ENCODE measurements at regions not wholly inside any gene's neighbourhood (a gene's known extent, or its start where the extent isn't known, plus 50 kb on each side); places are given as distances from the start of the nearest gene placed in this dataset.

DNA sequence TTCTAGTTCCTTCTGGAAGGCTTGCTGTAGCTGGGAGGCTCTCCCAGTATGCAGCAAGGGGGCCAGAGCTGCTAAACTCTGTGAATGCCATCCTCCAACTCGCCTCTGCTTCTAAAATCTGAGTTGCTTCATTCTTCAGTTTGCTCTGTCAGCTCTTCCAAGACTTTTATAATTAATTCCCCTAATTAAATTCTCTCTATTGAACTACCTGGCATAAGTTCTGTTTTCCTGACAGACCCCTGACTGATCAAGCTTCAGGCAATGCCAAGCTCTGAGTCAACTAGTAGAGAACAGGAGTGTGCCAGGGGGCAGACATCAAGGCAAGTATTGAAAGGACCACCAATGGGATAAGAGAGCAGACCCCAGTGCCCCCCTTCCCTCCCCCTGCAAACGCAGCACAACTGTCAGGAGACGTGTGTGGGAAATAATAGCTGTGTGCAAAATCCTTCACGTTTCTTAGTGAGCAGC lies 109.3 kb upstream of the TAB2 start:
- no peaks in the 10 kb centered on the region for H3K36me3 ChIP-seq
- DNase-seq (ENCODE audit: low read depth in 1 of 2, low spot score in 1 of 2), result no peak
- H3K27me3 ChIP-seq, result no peaks in the 10 kb centered on the region
- H3K4me1 ChIP-seq (ENCODE audit: low read depth), result peaks cover 25% of the 10 kb centered on the region
- no peaks in the 10 kb centered on the region for H3K9me3 ChIP-seq (ENCODE audit: low read depth)
- no peak overlapping the region for H3K4me3 ChIP-seq
- H3K27ac ChIP-seq, result no peak overlapping the region
- TF ChIP-seq, protein P1, sequence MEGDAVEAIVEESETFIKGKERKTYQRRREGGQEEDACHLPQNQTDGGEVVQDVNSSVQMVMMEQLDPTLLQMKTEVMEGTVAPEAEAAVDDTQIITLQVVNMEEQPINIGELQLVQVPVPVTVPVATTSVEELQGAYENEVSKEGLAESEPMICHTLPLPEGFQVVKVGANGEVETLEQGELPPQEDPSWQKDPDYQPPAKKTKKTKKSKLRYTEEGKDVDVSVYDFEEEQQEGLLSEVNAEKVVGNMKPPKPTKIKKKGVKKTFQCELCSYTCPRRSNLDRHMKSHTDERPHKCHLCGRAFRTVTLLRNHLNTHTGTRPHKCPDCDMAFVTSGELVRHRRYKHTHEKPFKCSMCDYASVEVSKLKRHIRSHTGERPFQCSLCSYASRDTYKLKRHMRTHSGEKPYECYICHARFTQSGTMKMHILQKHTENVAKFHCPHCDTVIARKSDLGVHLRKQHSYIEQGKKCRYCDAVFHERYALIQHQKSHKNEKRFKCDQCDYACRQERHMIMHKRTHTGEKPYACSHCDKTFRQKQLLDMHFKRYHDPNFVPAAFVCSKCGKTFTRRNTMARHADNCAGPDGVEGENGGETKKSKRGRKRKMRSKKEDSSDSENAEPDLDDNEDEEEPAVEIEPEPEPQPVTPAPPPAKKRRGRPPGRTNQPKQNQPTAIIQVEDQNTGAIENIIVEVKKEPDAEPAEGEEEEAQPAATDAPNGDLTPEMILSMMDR (IDR thresholded peaks at IDR 0.05; ENCODE audit: low read depth, low read length), result no peak

DNA sequence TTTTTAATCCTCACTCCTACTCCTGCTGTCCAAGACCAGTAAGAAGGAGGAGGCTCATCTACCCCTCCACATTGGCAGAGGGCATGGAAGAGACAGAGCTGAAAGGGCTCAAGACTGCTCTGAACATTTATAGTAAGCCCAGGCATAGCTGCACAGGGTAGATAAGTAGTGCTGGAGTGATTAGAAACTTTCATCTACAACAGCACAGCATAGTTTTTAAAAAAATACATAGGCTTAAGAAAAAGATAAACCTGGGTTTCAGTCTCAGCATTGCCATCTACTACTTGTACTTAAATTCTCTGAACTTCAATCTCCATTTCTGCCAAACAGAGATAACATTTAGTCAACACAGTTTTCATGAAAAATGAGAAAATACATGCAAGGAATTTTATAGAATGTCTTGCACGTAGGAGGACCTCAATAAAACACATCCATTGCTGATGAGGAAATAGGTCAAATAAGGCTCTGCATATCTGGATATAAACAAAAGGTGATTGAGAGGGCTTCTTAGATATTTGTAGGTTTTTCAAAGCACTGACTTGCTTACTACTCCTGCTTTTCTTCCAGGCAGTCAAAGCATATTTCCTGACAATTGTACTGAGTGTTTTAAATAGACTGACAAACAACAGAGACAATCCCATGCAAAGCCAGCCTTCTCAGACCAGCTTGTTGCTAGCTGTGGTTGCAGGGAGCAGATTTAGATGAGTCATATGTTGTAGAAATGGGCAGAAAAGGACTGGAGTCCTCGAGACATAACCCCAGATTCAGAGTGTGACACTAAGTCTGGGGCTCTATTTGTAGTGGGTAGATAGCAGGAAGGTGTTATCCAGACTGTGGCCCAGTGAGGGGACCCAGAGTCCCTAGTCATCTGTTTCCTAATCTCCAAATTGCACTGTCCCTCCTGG lies 107.4 kb upstream of the TAB2 start:
- DNase-seq (ENCODE audit: low read depth in 1 of 2, low spot score in 1 of 2), result peak in 1 of 2 donors; percentile 74
- peak overlapping the region; percentile 4 for H3K27ac ChIP-seq
- H3K27me3 ChIP-seq, result no peaks in the 10 kb centered on the region
- H3K36me3 ChIP-seq, result no peaks in the 10 kb centered on the region
- H3K4me1 ChIP-seq (ENCODE audit: low read depth), result peaks cover 21% of the 10 kb centered on the region
- no peaks in the 10 kb centered on the region for H3K9me3 ChIP-seq (ENCODE audit: low read depth)
- H3K4me3 ChIP-seq, result no peak overlapping the region
- TF ChIP-seq, protein P1 (IDR thresholded peaks at IDR 0.05; ENCODE audit: low read depth, low read length), result no peak

DNA sequence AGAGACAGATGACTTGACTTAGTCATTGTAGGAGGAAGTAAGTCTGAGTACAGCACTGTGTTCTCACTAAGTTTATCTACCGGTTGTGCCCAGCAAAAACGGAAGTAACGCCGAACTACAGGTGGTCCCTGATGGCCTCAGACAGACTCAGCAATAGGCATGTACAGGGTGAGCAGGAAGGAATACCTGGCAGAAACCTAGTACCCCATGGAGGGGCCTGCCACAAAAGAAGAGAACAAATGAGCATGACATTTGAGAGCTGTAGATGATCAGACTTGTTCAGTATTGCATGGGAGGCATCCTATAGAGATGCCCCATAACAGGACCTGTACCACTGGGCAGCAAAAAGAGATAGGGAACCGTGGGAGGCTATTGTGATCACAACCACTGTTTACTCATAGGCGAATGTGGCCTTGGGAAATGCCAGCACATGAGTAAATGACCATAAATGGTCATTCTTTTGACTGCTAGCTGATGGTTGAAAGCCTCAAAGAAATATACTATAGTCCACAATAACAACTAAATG lies 106.4 kb upstream of the TAB2 start:
- peak in 1 of 2 donors; percentile 43 for DNase-seq (ENCODE audit: low read depth in 1 of 2, low spot score in 1 of 2)
- Histone ChIP-seq H3K27me3 (no peaks in the 10 kb centered on the region), H3K36me3 (no peaks in the 10 kb centered on the region), H3K27ac (peak overlapping the region; percentile 4), H3K9me3 (ENCODE audit: low read depth) (no peaks in the 10 kb centered on the region), H3K4me1 (ENCODE audit: low read depth) (peaks cover 21% of the 10 kb centered on the region), H3K4me3 (no peak overlapping the region)
- TF ChIP-seq, protein P1 (IDR thresholded peaks at IDR 0.05; ENCODE audit: low read depth, low read length), result no peak

DNA sequence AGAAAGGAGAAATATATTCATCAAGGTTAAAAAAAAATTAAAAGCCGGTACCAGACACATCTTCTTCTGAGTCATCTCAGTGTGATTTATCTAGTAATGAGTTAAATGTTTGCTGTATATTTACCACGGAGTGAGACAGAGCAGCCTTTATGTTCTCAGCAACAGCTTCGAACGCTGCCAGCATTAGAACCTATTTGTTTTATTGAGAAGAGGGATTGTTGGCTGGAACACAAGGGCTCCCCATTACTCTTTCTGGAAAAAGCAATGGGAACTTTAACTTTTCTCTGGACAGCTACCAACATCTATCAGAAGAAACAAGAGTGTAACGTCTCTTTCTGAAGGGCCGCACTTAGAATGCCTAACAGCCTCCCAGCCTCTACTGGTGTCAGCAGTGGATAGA lies 105.3 kb upstream of the TAB2 start:
- TF ChIP-seq, protein P1 (IDR thresholded peaks at IDR 0.05; ENCODE audit: low read depth, low read length), result no peak
- DNase-seq (ENCODE audit: low read depth in 1 of 2, low spot score in 1 of 2), result peak in 1 of 2 donors; percentile 32
- no peaks in the 10 kb centered on the region for H3K9me3 ChIP-seq (ENCODE audit: low read depth)
- H3K4me3 ChIP-seq, result no peak overlapping the region
- H3K4me1 ChIP-seq (ENCODE audit: low read depth), result peaks cover 21% of the 10 kb centered on the region
- no peaks in the 10 kb centered on the region for H3K36me3 ChIP-seq
- H3K27me3 ChIP-seq, result no peaks in the 10 kb centered on the region
- no peak overlapping the region for H3K27ac ChIP-seq

DNA sequence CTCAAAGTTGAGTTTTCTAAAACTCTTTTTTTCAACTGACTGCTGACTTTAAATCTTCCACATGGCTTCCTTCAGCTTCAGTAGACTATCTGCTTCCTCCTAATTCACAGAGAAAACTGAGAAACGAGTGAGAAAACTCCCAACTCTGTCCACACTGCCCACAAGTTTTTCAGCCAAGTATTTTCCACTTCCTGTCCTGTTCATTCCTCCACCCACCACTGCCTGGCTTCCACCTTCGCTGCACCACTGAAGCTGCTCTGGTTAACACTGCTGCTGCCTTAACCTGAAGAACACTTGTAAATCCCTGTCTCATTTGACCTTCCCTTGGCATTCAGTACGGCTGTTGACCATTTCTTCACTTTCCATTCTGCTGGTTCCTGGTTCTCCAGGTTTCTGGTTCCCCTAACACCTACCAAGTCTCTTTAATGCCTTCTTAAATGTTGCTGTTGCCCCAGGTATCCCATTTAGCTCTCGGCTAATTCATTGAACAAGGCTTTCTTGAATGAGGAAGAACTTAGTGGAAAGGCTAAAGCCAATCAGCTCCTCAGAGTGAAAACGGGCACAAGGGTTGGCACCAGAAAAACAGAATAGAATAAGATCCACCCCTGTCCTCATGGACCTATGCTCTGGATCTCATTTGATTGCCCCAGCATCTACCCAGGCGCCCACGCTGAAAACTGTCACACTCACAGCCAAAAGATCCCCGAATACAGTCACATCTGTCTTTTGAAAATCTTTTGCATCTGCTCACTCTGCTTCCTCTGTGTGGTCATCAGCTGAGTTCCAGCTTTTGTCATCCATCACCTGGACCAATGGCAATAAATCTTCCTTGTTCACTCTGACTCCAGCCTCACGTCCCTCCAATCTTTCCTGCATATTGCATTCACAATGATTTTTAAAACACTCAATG lies 104.4 kb upstream of the TAB2 start:
- Histone ChIP-seq H3K9me3 (ENCODE audit: low read depth) (no peaks in the 10 kb centered on the region), H3K27me3 (no peaks in the 10 kb centered on the region), H3K27ac (no peak overlapping the region), H3K4me1 (ENCODE audit: low read depth) (peaks cover 21% of the 10 kb centered on the region), H3K36me3 (no peaks in the 10 kb centered on the region), H3K4me3 (no peak overlapping the region)
- TF ChIP-seq, protein P1 (IDR thresholded peaks at IDR 0.05; ENCODE audit: low read depth, low read length), result no peak
- peak in 1 of 2 donors; percentile 62 for DNase-seq (ENCODE audit: low read depth in 1 of 2, low spot score in 1 of 2)

Data from cardiac muscle cell (in vitro differentiated cells and primary cell).